ENCODE measurements at regions not wholly inside any gene's neighbourhood (a gene's known extent, or its start where the extent isn't known, plus 50 kb on each side); places are given as distances from the start of the nearest gene placed in this dataset.

- H3K27me3 Mint-ChIP-seq (ENCODE audit: low read depth, unreplicated experiment) = no peaks in the 10 kb centered on the region
- FAIRE-seq = no peak
Observed at GRCh38 chr4:181043486-181043885, 1199.7 kb upstream of the TENM3 start.

GRCh38 chr4:181046809-181047208 is 1196.4 kb upstream of the TENM3 start:
- no peaks in the 10 kb centered on the region for H3K36me3 ChIP-seq (ENCODE audit: insufficient read depth, low read length)
- H3K79me2 ChIP-seq (ENCODE audit: insufficient read depth, low read length) = no peaks in the 10 kb centered on the region
- Mint-ChIP-seq H3K27me3 (ENCODE audit: low read depth, unreplicated experiment) (no peaks in the 10 kb centered on the region), H3K4me1 (ENCODE audit: low read depth, unreplicated experiment) (no peaks in the 10 kb centered on the region), H3K4me3 (ENCODE audit: unreplicated experiment) (no peak overlapping the region), H3K27ac (ENCODE audit: unreplicated experiment) (no peak overlapping the region), H3K36me3 (ENCODE audit: low read depth, unreplicated experiment) (no peaks in the 10 kb centered on the region), H3K9me3 (ENCODE audit: unreplicated experiment) (no peaks in the 10 kb centered on the region)
- no peak overlapping the region for H3K4me3 ChIP-seq (ENCODE audit: insufficient read depth, low read depth, low read length)
- no peaks in the 10 kb centered on the region for H3K9me3 ChIP-seq (ENCODE audit: insufficient read depth, low read depth, low read length)
- no peak overlapping the region for H3K27ac ChIP-seq (ENCODE audit: low read depth, low read length)
- TF ChIP-seq EZH2 (IDR thresholded peaks at IDR 0.05; ENCODE audit: insufficient read depth, low read length) (no peak), CTCF (IDR thresholded peaks at IDR 0.05; ENCODE audit: insufficient read depth, low read depth, low read length) (no peak)
- H2AFZ ChIP-seq (ENCODE audit: low read depth, low read length) = no peak overlapping the region
- no peak overlapping the region for H3K4me2 ChIP-seq (ENCODE audit: low read length)
- DNase-seq (ENCODE audit: low read depth) = no peak
- no peaks in the 10 kb centered on the region for H3K27me3 ChIP-seq (ENCODE audit: insufficient read depth, low read length)
- H3K4me1 ChIP-seq (ENCODE audit: insufficient read depth, low read length) = no peaks in the 10 kb centered on the region
- H4K20me1 ChIP-seq (ENCODE audit: insufficient read depth, low read length) = no peaks in the 10 kb centered on the region
- H3K9ac ChIP-seq (ENCODE audit: low read length) = no peak overlapping the region
- no peak for FAIRE-seq

More at GRCh38 chr4:181043486-181043885, 1199.7 kb upstream of the TENM3 start:
- Histone ChIP-seq H4K20me1 (ENCODE audit: insufficient read depth, low read length) (no peaks in the 10 kb centered on the region), H3K79me2 (ENCODE audit: insufficient read depth, low read length) (no peaks in the 10 kb centered on the region), H3K4me2 (ENCODE audit: low read length) (no peak overlapping the region), H3K4me1 (ENCODE audit: insufficient read depth, low read length) (no peaks in the 10 kb centered on the region), H3K9me3 (ENCODE audit: insufficient read depth, low read depth, low read length) (no peaks in the 10 kb centered on the region), H3K9ac (ENCODE audit: low read length) (no peak overlapping the region), H3K36me3 (ENCODE audit: insufficient read depth, low read length) (no peaks in the 10 kb centered on the region), H3K27me3 (ENCODE audit: insufficient read depth, low read length) (no peaks in the 10 kb centered on the region), H3K4me3 (ENCODE audit: insufficient read depth, low read depth, low read length) (no peak overlapping the region), H3K27ac (ENCODE audit: low read depth, low read length) (no peak overlapping the region), H2AFZ (ENCODE audit: low read depth, low read length) (no peak overlapping the region)
- Mint-ChIP-seq H3K4me1 (ENCODE audit: low read depth, unreplicated experiment) (no peaks in the 10 kb centered on the region), H3K9me3 (ENCODE audit: unreplicated experiment) (no peaks in the 10 kb centered on the region), H3K27ac (ENCODE audit: unreplicated experiment) (no peak overlapping the region), H3K4me3 (ENCODE audit: unreplicated experiment) (no peak overlapping the region), H3K36me3 (ENCODE audit: low read depth, unreplicated experiment) (no peaks in the 10 kb centered on the region)
- no peak for DNase-seq (ENCODE audit: low read depth)
- TF ChIP-seq CTCF (IDR thresholded peaks at IDR 0.05; ENCODE audit: insufficient read depth, low read depth, low read length) (no peak), EZH2 (IDR thresholded peaks at IDR 0.05; ENCODE audit: insufficient read depth, low read length) (no peak)

GRCh38 chr4:181051931-181052330 is 1191.3 kb upstream of the TENM3 start:
- H3K27me3 ChIP-seq (ENCODE audit: insufficient read depth, low read length) = no peaks in the 10 kb centered on the region
- no peak overlapping the region for H2AFZ ChIP-seq (ENCODE audit: low read depth, low read length)
- TF ChIP-seq EZH2 (IDR thresholded peaks at IDR 0.05; ENCODE audit: insufficient read depth, low read length) (no peak), CTCF (IDR thresholded peaks at IDR 0.05; ENCODE audit: insufficient read depth, low read depth, low read length) (no peak)
- no peak overlapping the region for H3K4me3 ChIP-seq (ENCODE audit: insufficient read depth, low read depth, low read length)
- H3K9ac ChIP-seq (ENCODE audit: low read length) = no peak overlapping the region
- Mint-ChIP-seq H3K27ac (ENCODE audit: unreplicated experiment) (no peak overlapping the region), H3K27me3 (ENCODE audit: low read depth, unreplicated experiment) (no peaks in the 10 kb centered on the region), H3K36me3 (ENCODE audit: low read depth, unreplicated experiment) (no peaks in the 10 kb centered on the region), H3K4me1 (ENCODE audit: low read depth, unreplicated experiment) (peaks cover 7% of the 10 kb centered on the region), H3K4me3 (ENCODE audit: unreplicated experiment) (no peak overlapping the region), H3K9me3 (ENCODE audit: unreplicated experiment) (no peaks in the 10 kb centered on the region)
- FAIRE-seq (no peak), DNase-seq (ENCODE audit: low read depth) (no peak)
- no peaks in the 10 kb centered on the region for H4K20me1 ChIP-seq (ENCODE audit: insufficient read depth, low read length)
- no peaks in the 10 kb centered on the region for H3K36me3 ChIP-seq (ENCODE audit: insufficient read depth, low read length)
- no peaks in the 10 kb centered on the region for H3K79me2 ChIP-seq (ENCODE audit: insufficient read depth, low read length)
- H3K9me3 ChIP-seq (ENCODE audit: insufficient read depth, low read depth, low read length) = no peaks in the 10 kb centered on the region
- H3K4me1 ChIP-seq (ENCODE audit: insufficient read depth, low read length) = no peaks in the 10 kb centered on the region
- no peak overlapping the region for H3K4me2 ChIP-seq (ENCODE audit: low read length)
- H3K27ac ChIP-seq (ENCODE audit: low read depth, low read length) = no peak overlapping the region
